ENCODE measurements at regions not wholly inside any gene's neighbourhood (a gene's known extent, or its start where the extent isn't known, plus 50 kb on each side); places are given as distances from the start of the nearest gene placed in this dataset.

- TF ChIP-seq FOXM1 (IDR thresholded peaks at IDR 0.05; ENCODE audit: borderline replicate concordance, low read depth): no peak
- no peak for TF ChIP-seq MAX (IDR thresholded peaks at IDR 0.05)
- TF ChIP-seq EP300 (IDR thresholded peaks at IDR 0.05; ENCODE audit: borderline replicate concordance): no peak
- TF ChIP-seq REST (IDR thresholded peaks at IDR 0.05; ENCODE audit: low read depth): no peak
- TF ChIP-seq TAF1 (IDR thresholded peaks at IDR 0.05; ENCODE audit: low read depth): no peak
- no peak for TF ChIP-seq CREB1 (IDR thresholded peaks at IDR 0.05; ENCODE audit: low read depth)
- TF ChIP-seq TCF12 (IDR thresholded peaks at IDR 0.05; ENCODE audit: low read depth): no peak
- no peak for TF ChIP-seq EGR1 (IDR thresholded peaks at IDR 0.05)
- no peak for TF ChIP-seq TEAD4 (IDR thresholded peaks at IDR 0.05)
- no peak for TF ChIP-seq CEBPB (IDR thresholded peaks at IDR 0.05)
- TF ChIP-seq ZBTB7A (IDR thresholded peaks at IDR 0.05; ENCODE audit: low read depth): no peak
- no peak for TF ChIP-seq NFIC (IDR thresholded peaks at IDR 0.05)
- TF ChIP-seq USF1 (IDR thresholded peaks at IDR 0.05): no peak
- TF ChIP-seq YY1 (IDR thresholded peaks at IDR 0.05; ENCODE audit: low read depth): no peak
- no peak for TF ChIP-seq RAD21 (IDR thresholded peaks at IDR 0.05; ENCODE audit: low read depth)
Measured at GRCh38 chr1:109837852-109838570, 72.6 kb upstream of the CSF1 start.

GRCh38 chr1:109834951-109835350 is 71.2 kb upstream of the EPS8L3 start:
- TF ChIP-seq MAX (IDR thresholded peaks at IDR 0.05) (no peak), TAF1 (IDR thresholded peaks at IDR 0.05; ENCODE audit: low read depth) (no peak), YY1 (IDR thresholded peaks at IDR 0.05; ENCODE audit: low read depth) (no peak), EP300 (IDR thresholded peaks at IDR 0.05; ENCODE audit: borderline replicate concordance) (no peak), CREB1 (IDR thresholded peaks at IDR 0.05; ENCODE audit: low read depth) (no peak), RAD21 (IDR thresholded peaks at IDR 0.05; ENCODE audit: low read depth) (no peak), TEAD4 (IDR thresholded peaks at IDR 0.05) (no peak), ZBTB7A (IDR thresholded peaks at IDR 0.05; ENCODE audit: low read depth) (no peak), EGR1 (IDR thresholded peaks at IDR 0.05) (no peak), NFIC (IDR thresholded peaks at IDR 0.05) (no peak), CEBPB (IDR thresholded peaks at IDR 0.05) (no peak), REST (IDR thresholded peaks at IDR 0.05; ENCODE audit: low read depth) (no peak), TCF12 (IDR thresholded peaks at IDR 0.05; ENCODE audit: low read depth) (no peak), FOXM1 (IDR thresholded peaks at IDR 0.05; ENCODE audit: borderline replicate concordance, low read depth) (no peak)

GRCh38 chr1:109832945-109833344 is 69.2 kb upstream of the EPS8L3 start:
- TF ChIP-seq EP300 (IDR thresholded peaks at IDR 0.05; ENCODE audit: borderline replicate concordance) (no peak), NFIC (IDR thresholded peaks at IDR 0.05) (no peak), TCF12 (IDR thresholded peaks at IDR 0.05; ENCODE audit: low read depth) (no peak), ZBTB7A (IDR thresholded peaks at IDR 0.05; ENCODE audit: low read depth) (no peak), RAD21 (IDR thresholded peaks at IDR 0.05; ENCODE audit: low read depth) (no peak), EGR1 (IDR thresholded peaks at IDR 0.05) (no peak), MAX (IDR thresholded peaks at IDR 0.05) (no peak), REST (IDR thresholded peaks at IDR 0.05; ENCODE audit: low read depth) (no peak)

- TF ChIP-seq CREB1 (IDR thresholded peaks at IDR 0.05; ENCODE audit: low read depth) (no peak), EGR1 (IDR thresholded peaks at IDR 0.05) (no peak), MAX (IDR thresholded peaks at IDR 0.05) (no peak), TAF1 (IDR thresholded peaks at IDR 0.05; ENCODE audit: low read depth) (no peak), REST (IDR thresholded peaks at IDR 0.05; ENCODE audit: low read depth) (no peak), USF1 (IDR thresholded peaks at IDR 0.05) (no peak), RAD21 (IDR thresholded peaks at IDR 0.05; ENCODE audit: low read depth) (no peak), YY1 (IDR thresholded peaks at IDR 0.05; ENCODE audit: low read depth) (no peak), EP300 (IDR thresholded peaks at IDR 0.05; ENCODE audit: borderline replicate concordance) (no peak), TEAD4 (IDR thresholded peaks at IDR 0.05) (no peak), ZBTB7A (IDR thresholded peaks at IDR 0.05; ENCODE audit: low read depth) (no peak), CEBPB (IDR thresholded peaks at IDR 0.05) (no peak), TCF12 (IDR thresholded peaks at IDR 0.05; ENCODE audit: low read depth) (no peak), NFIC (IDR thresholded peaks at IDR 0.05) (no peak), FOXM1 (IDR thresholded peaks at IDR 0.05; ENCODE audit: borderline replicate concordance, low read depth) (no peak)
Measured at GRCh38 chr1:109828756-109829505, 65.2 kb upstream of the EPS8L3 start.

All from Ishikawa (cell line).